ENCODE measurements at regions not wholly inside any gene's neighbourhood (a gene's known extent, or its start where the extent isn't known, plus 50 kb on each side); places are given as distances from the start of the nearest gene placed in this dataset.

GRCh38 chr3:95055288-95055687 is 992.4 kb downstream of the NSUN3 start:
- no peak for TF ChIP-seq CTCF (tag by site-specific recombination; IDR thresholded peaks at IDR 0.05)
- no peak for TF ChIP-seq REST (tag by site-specific recombination; IDR thresholded peaks at IDR 0.05)
- no peak for TF ChIP-seq ZXDB (tag by site-specific recombination; IDR thresholded peaks at IDR 0.05)
- no peak for TF ChIP-seq YY1 (tag by site-specific recombination; IDR thresholded peaks at IDR 0.05)
- TF ChIP-seq TSHZ1 (tag by site-specific recombination; IDR thresholded peaks at IDR 0.05; ENCODE audit: borderline replicate concordance) = no peak
- TF ChIP-seq, protein P1, sequence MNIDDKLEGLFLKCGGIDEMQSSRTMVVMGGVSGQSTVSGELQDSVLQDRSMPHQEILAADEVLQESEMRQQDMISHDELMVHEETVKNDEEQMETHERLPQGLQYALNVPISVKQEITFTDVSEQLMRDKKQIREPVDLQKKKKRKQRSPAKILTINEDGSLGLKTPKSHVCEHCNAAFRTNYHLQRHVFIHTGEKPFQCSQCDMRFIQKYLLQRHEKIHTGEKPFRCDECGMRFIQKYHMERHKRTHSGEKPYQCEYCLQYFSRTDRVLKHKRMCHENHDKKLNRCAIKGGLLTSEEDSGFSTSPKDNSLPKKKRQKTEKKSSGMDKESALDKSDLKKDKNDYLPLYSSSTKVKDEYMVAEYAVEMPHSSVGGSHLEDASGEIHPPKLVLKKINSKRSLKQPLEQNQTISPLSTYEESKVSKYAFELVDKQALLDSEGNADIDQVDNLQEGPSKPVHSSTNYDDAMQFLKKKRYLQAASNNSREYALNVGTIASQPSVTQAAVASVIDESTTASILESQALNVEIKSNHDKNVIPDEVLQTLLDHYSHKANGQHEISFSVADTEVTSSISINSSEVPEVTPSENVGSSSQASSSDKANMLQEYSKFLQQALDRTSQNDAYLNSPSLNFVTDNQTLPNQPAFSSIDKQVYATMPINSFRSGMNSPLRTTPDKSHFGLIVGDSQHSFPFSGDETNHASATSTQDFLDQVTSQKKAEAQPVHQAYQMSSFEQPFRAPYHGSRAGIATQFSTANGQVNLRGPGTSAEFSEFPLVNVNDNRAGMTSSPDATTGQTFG (tag by site-specific recombination; IDR thresholded peaks at IDR 0.05; ENCODE audit: borderline replicate concordance) = no peak
- no peak for TF ChIP-seq ZNF274 (IDR thresholded peaks at IDR 0.05; ENCODE audit: low read length)
- no peak for TF ChIP-seq ZNF274 (tag by site-specific recombination; IDR thresholded peaks at IDR 0.05; ENCODE audit: borderline replicate concordance)
- no peak for TF ChIP-seq SETDB1 (IDR thresholded peaks at IDR 0.05; ENCODE audit: insufficient read length, low read length)
- TF ChIP-seq KLF9 (tag by site-specific recombination; IDR thresholded peaks at IDR 0.05; ENCODE audit: low read depth) = no peak

All from HEK293 (cell line).